ENCODE measurements at regions not wholly inside any gene's neighbourhood (a gene's known extent, or its start where the extent isn't known, plus 50 kb on each side); places are given as distances from the start of the nearest gene placed in this dataset.

DNA sequence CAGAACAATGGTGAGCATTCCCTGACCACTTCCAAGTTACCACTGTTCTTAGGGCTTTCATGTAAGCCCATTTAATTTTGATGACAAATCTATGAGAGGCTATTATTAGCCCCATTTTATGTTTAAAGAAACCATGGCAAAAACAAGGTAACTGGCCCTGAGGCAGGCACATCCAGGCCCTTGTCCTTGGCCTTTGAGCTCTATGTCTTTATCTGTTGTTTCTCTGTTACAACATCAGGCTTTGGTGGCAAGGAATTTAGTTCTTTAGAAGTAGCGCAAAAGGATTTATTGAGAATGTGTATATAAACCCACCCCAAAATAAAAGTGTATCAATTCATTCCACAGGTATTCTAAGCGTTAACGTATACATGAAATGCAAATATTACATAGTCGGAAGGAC lies 257.1 kb downstream of the HNMT start:
- no peaks in the 10 kb centered on the region for H3K27me3 ChIP-seq
- H3K9me3 ChIP-seq: no peaks in the 10 kb centered on the region
- no peak for ATAC-seq
- TF ChIP-seq, protein P1, sequence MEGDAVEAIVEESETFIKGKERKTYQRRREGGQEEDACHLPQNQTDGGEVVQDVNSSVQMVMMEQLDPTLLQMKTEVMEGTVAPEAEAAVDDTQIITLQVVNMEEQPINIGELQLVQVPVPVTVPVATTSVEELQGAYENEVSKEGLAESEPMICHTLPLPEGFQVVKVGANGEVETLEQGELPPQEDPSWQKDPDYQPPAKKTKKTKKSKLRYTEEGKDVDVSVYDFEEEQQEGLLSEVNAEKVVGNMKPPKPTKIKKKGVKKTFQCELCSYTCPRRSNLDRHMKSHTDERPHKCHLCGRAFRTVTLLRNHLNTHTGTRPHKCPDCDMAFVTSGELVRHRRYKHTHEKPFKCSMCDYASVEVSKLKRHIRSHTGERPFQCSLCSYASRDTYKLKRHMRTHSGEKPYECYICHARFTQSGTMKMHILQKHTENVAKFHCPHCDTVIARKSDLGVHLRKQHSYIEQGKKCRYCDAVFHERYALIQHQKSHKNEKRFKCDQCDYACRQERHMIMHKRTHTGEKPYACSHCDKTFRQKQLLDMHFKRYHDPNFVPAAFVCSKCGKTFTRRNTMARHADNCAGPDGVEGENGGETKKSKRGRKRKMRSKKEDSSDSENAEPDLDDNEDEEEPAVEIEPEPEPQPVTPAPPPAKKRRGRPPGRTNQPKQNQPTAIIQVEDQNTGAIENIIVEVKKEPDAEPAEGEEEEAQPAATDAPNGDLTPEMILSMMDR (IDR thresholded peaks at IDR 0.05): no peak
- H3K27ac ChIP-seq: no peak overlapping the region
- H3K4me3 ChIP-seq: no peak overlapping the region
- no peaks in the 10 kb centered on the region for H3K4me1 ChIP-seq
- intact Hi-C loops (cut with DNase I): no loop called here
- no peak for DNase-seq
- no peaks in the 10 kb centered on the region for H3K36me3 ChIP-seq

DNA sequence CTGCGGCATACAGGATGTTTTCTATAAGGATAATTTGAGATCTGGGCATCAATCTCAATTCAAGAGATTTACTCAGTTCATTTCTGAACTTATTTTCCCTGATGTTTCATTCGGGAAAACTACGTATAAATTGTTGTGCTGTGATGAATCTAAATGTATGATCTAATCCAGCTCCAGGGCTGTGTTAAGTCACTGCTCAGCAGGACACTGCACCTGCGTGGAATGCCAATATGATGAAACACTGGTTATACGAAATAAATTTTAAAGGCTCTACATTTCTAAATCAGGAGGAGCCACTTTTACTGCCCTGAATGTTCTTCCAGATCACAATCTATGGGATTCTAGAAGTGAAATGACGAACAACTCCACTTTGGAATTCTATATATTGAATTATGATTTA lies 259.0 kb downstream of the HNMT start:
- no peak for DNase-seq
- TF ChIP-seq, protein P1 (IDR thresholded peaks at IDR 0.05): no peak

DNA sequence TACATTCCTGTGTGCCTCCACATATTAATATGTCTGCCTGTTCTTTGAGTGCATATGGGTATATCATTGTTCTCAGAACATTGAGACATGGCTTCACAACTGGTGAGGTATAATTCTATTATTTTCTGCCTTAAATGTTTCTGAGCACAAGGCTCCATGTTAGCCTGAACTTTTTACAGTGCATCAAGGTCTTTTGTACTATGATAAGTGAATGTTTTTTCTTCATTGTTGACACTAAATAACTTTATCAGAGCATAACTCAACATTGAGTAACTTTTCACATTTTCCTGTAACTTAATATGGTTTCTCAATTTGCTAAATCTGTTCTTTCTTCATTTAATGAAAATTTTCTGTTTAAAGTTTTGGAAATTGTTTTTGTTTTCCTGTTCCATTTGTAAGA lies 262.9 kb downstream of the HNMT start:
- TF ChIP-seq, protein P1 (IDR thresholded peaks at IDR 0.05): no peak
- intact Hi-C loops (cut with DNase I): no loop called here
- DNase-seq (no peak), ATAC-seq (no peak)
- no peaks in the 10 kb centered on the region for H3K27me3 ChIP-seq
- no peaks in the 10 kb centered on the region for H3K4me1 ChIP-seq
- no peak overlapping the region for H3K4me3 ChIP-seq
- H3K27ac ChIP-seq: no peak overlapping the region
- no peaks in the 10 kb centered on the region for H3K36me3 ChIP-seq
- no peaks in the 10 kb centered on the region for H3K9me3 ChIP-seq

More for the DNA sequence above, 259.0 kb downstream of the HNMT start:
- Histone ChIP-seq H3K27me3 (no peaks in the 10 kb centered on the region), H3K4me3 (no peak overlapping the region), H3K9me3 (no peaks in the 10 kb centered on the region), H3K36me3 (no peaks in the 10 kb centered on the region), H3K27ac (no peak overlapping the region), H3K4me1 (no peaks in the 10 kb centered on the region)
- ATAC-seq: no peak
- intact Hi-C loops (cut with DNase I): no loop called here

DNA sequence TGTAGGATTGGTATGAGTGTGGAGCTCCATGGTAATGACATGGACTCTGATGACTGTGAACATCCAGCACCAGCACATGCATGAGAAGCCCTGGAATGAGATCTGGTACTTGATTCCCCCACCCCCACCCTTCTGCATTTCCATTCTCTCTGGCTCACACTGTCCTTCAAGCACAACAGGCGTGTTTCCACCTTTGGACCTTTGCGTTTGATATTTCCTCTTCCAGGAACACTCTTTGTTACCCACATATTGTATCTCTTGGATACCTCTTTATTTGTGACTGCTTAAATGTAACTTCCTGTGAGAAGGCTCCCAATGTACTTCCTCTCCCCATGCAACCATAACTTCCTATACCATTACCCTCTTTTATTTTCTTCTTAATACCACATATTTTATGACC lies 263.8 kb downstream of the HNMT start:
- TF ChIP-seq, protein P1 (IDR thresholded peaks at IDR 0.05): no peak
- ATAC-seq (no peak), DNase-seq (no peak)
- Histone ChIP-seq H3K4me3 (no peak overlapping the region), H3K4me1 (no peaks in the 10 kb centered on the region), H3K27me3 (no peaks in the 10 kb centered on the region), H3K9me3 (no peaks in the 10 kb centered on the region), H3K27ac (no peak overlapping the region), H3K36me3 (no peaks in the 10 kb centered on the region)
- intact Hi-C loops (cut with DNase I): no loop called here

DNA sequence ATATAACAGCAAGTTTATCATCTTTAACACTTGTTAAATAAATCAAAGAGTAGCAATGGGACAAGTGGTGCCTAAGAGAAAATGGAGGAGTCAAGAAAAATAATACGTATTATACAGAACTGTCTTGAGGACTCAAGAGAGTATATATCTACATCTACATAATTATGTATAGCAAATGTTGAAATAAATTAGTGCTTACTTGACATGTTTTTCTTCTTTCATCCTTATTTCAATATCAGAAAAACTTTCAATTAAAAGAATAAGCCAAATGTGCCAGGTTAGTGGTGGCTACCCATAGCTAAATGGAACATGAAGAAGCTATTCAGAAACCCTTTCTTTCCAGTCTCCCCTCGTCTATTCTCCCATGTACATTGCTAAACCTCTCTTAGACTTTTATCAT lies 267.3 kb upstream of the SPOPL start:
- Histone ChIP-seq H3K9me3 (no peaks in the 10 kb centered on the region), H3K36me3 (no peaks in the 10 kb centered on the region), H3K27ac (no peak overlapping the region), H3K4me3 (no peak overlapping the region), H3K4me1 (no peaks in the 10 kb centered on the region), H3K27me3 (no peaks in the 10 kb centered on the region)
- intact Hi-C loops (cut with DNase I): no loop called here
- ATAC-seq (no peak), DNase-seq (no peak)
- TF ChIP-seq, protein P1 (IDR thresholded peaks at IDR 0.05): no peak

DNA sequence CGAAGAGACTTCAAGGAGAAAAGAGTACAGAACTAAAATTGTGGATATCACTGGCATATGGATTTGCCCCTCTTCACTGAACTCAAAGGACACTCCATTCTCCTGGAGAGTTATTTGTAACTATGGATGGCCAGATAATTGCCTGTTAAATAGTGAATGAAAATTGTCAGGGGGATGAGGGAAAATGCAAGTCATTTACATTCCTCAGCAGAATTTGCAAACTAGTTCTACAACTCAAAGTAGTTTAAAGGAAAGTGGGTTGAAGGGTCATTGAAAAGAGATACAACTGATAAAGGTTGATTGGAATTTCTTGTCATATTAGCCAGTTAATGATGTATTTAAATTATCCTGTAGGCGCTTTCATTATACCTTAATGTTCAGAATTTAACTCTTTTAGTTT lies 266.5 kb upstream of the SPOPL start:
- ATAC-seq (no peak), DNase-seq (no peak)
- Histone ChIP-seq H3K9me3 (no peaks in the 10 kb centered on the region), H3K36me3 (no peaks in the 10 kb centered on the region), H3K4me1 (no peaks in the 10 kb centered on the region), H3K27me3 (no peaks in the 10 kb centered on the region), H3K27ac (no peak overlapping the region), H3K4me3 (no peak overlapping the region)
- TF ChIP-seq, protein P1 (IDR thresholded peaks at IDR 0.05): no peak
- intact Hi-C loops (cut with DNase I): no loop called here
